GM23248 (cell line): ENCODE measurements at regions not wholly inside any gene's neighbourhood (a gene's known extent, or its start where the extent isn't known, plus 50 kb on each side); places are given as distances from the start of the nearest gene placed in this dataset.

Source experiments
- DNase-seq: peaks from one replicate; pipeline ENCODE4 v3.0.0-alpha.2; 2015
- H2AFZ ChIP-seq: fragments of 200-600 bp; sonication (generic); 2 replicates; pipeline ENCODE4 v1.6.1; 2016; ENCODE audit warnings: antibody characterized with exemption
- H3F3A ChIP-seq: fragments of 200-600 bp; sonication (generic); 2 replicates; pipeline ENCODE4 v1.6.1; 2016; ENCODE audit warnings: mild to moderate bottlenecking, antibody characterized with exemption, mixed run types; ENCODE audit not compliant: insufficient read depth
- H3K27ac ChIP-seq: fragments of 200-600 bp; sonication (generic); 2 replicates; pipeline ENCODE4 v1.5.1; 2016; ENCODE audit warnings: mild to moderate bottlenecking
- H3K27me3 ChIP-seq: fragments of 200-600 bp; sonication (generic); replicated peaks from 2 replicates; pipeline ENCODE4 v1.6.1; 2016; ENCODE audit warnings: mild to moderate bottlenecking; ENCODE audit not compliant: insufficient read depth
- H3K36me3 ChIP-seq: fragments of 200-600 bp; sonication (generic); 2 replicates; pipeline ENCODE4 v1.6.1; 2016; ENCODE audit warnings: low read depth, mild to moderate bottlenecking
- H3K4me1 ChIP-seq: fragments of 200-600 bp; sonication (generic); 2 replicates; pipeline ENCODE4 v1.6.1; 2016; ENCODE audit warnings: mild to moderate bottlenecking; ENCODE audit not compliant: insufficient read depth
- H3K4me2 ChIP-seq: fragments of 200-600 bp; sonication (generic); one replicate; pipeline ENCODE4 v1.6.1; 2016; ENCODE audit warnings: mild to moderate bottlenecking; ENCODE audit not compliant: unreplicated experiment
- H3K4me3 ChIP-seq: fragments of 200-600 bp; sonication (generic); 2 replicates; pipeline ENCODE4 v1.5.1; 2016; ENCODE audit warnings: mild to moderate bottlenecking
- H3K79me2 ChIP-seq: fragments of 200-600 bp; sonication (generic); 2 replicates; pipeline ENCODE4 v1.6.1; 2016; ENCODE audit warnings: mild to moderate bottlenecking; ENCODE audit not compliant: insufficient read depth
- H3K9ac ChIP-seq: fragments of 200-600 bp; sonication (generic); 2 replicates; pipeline ENCODE4 v1.6.1; 2016; ENCODE audit warnings: mild to moderate bottlenecking
- H3K9me2 ChIP-seq: fragments of 200-600 bp; sonication (generic); 2 replicates; pipeline ENCODE4 v1.6.1; 2016; ENCODE audit warnings: mixed run types, mild to moderate bottlenecking, moderate library complexity; ENCODE audit not compliant: insufficient read depth
- H3K9me3 ChIP-seq: fragments of 200-600 bp; sonication (generic); one replicate; pipeline ENCODE4 v1.6.1; 2017; ENCODE audit warnings: low read depth
- H4K20me1 ChIP-seq: fragments of 200-600 bp; sonication (generic); 2 replicates; pipeline ENCODE4 v1.6.0; 2016; ENCODE audit not compliant: insufficient read depth
- EZH2 ChIP-seq: fragments of 200-600 bp; sonication (generic); IDR thresholded peaks from 2 replicates; pipeline ENCODE4 v1.6.1; 2018; ENCODE audit warnings: antibody characterized with exemption, mild to moderate bottlenecking; ENCODE audit not compliant: insufficient read depth, poor library complexity, severe bottlenecking
- EZH2phosphoT487 ChIP-seq: fragments of 200-600 bp; sonication (generic); IDR thresholded peaks from 2 replicates; pipeline ENCODE4 v1.6.1; 2018; ENCODE audit warnings: antibody characterized with exemption, moderate library complexity, mild to moderate bottlenecking, low read depth; ENCODE audit not compliant: insufficient read depth
- WGBS, 2 experiments: methylation state at CpG; one replicate each; pipeline ENCODE4 v1.1.6; 2015 to 2017; ENCODE audit warnings: low lambda C conversion rate in 2 of 2, low coverage in 1 of 2; ENCODE audit errors: missing lambda C conversion rate in 2 of 2; 5-methylcytosine and 5-hydroxymethylcytosine counted together
- in situ Hi-C: fragments of 300-500 bp; cut with MboI; formaldehyde crosslinking; loops from 2 replicates; pipeline ENCODE4 v1.15.0; 2020

DNA sequence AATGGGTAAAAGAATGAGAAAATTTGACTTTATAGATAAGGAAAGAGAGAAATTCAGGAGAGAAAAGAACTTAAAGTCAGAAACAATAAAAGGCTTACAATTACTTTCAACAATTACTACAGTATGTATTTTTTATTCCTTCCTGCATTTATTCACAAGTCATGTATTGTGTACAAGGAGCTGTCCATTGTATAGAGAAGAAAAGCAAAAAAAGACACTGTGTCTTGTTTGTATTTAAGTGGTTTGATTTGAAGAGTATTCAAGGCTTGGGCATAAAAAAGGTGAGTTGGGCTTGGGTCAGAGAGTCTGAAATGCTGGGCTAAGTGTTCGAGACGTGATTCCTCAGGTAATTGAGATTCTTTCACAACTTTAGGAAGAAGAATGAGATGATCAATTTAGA is 394.2 kb upstream of the ROBO2 start:
- Histone ChIP-seq H3K27me3 (no peaks in the 10 kb centered on the region), H3K9me3 (no peaks in the 10 kb centered on the region), H3K4me1 (no peaks in the 10 kb centered on the region), H3K9me2 (no peaks in the 10 kb centered on the region), H3K4me2 (no peak overlapping the region), H3F3A (no peaks in the 10 kb centered on the region), H2AFZ (no peak overlapping the region), H3K27ac (no peak overlapping the region), H4K20me1 (no peaks in the 10 kb centered on the region), H3K79me2 (no peaks in the 10 kb centered on the region), H3K4me3 (no peak overlapping the region), H3K9ac (no peak overlapping the region), H3K36me3 (no peaks in the 10 kb centered on the region)
- 79 to 89% methylated on average over 2 of the region's 2 CpGs for WGBS, 2 experiments
- TF ChIP-seq EZH2 (no peak), EZH2phosphoT487 (no peak)
- no peak for DNase-seq
- in situ Hi-C loops = no loop called here

DNA sequence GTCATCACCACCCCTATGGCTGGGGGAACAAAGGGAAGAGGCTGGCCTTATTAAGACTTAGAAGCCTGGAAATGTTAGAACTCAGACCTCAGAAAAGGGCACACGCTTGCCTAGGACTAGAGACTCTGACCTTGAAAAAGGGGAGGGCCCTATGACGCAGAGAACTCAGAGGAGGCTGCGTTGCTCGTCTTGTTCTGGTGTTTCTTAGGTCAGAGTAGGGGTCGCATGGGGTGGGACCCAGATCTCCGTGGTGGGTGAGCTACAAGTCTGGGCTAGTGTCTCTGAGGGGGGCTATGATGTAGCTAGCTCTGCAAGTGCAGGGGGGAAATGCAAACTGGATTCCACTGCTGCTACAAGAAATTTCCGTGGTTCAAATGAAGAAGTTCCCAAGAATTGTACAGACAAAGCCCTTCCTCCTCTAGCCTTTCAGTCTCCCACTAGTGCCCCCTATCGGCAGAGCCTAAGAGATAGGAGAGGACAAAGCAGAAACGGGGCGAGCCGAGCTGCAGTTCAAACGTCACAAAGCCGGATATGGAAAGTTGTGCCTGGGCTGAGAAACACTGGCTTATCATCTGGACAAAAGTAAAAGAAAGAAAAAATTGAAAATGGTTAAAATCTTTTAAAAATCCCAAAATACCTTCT is 392.9 kb upstream of the ROBO2 start:
- Histone ChIP-seq H4K20me1 (no peaks in the 10 kb centered on the region), H3K4me2 (no peak overlapping the region), H3K9me2 (no peaks in the 10 kb centered on the region), H3K9ac (no peak overlapping the region), H3K4me3 (no peak overlapping the region), H3K36me3 (no peaks in the 10 kb centered on the region), H3K9me3 (no peaks in the 10 kb centered on the region), H3K27me3 (no peaks in the 10 kb centered on the region), H3F3A (no peaks in the 10 kb centered on the region), H3K27ac (no peak overlapping the region), H3K4me1 (no peaks in the 10 kb centered on the region), H3K79me2 (no peaks in the 10 kb centered on the region), H2AFZ (no peak overlapping the region)
- TF ChIP-seq EZH2 (no peak), EZH2phosphoT487 (no peak)
- no peak for DNase-seq
- WGBS, 2 experiments = 65 to 74% methylated on average over 13 of the region's 13 CpGs
- in situ Hi-C loops = no loop called here

DNA sequence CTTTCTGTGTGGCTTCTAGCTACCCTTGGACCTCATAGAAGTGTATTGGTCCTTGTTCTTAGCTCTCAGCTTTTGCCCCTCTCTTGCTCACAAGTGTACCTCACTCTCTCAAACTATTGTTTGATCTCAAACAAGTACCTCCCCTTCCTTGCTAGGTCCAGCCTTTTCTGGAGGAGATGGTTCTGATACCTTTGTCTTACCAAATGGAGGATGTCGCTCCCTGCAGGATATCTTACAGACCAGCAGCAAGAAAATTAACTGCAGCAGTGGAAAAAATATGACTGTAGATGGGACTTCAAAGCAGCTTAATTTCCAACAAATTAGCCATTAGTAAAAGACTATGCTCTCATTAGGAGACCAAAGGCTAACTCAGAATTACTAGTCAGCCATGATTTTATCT is 388.1 kb upstream of the ROBO2 start:
- Histone ChIP-seq H3K9ac (no peak overlapping the region), H3K27ac (no peak overlapping the region), H3K9me3 (no peaks in the 10 kb centered on the region), H3F3A (no peaks in the 10 kb centered on the region), H3K4me1 (no peaks in the 10 kb centered on the region), H3K79me2 (no peaks in the 10 kb centered on the region), H3K27me3 (no peaks in the 10 kb centered on the region), H3K4me2 (no peak overlapping the region), H2AFZ (no peak overlapping the region), H3K9me2 (no peaks in the 10 kb centered on the region), H3K4me3 (no peak overlapping the region), H3K36me3 (no peaks in the 10 kb centered on the region), H4K20me1 (no peaks in the 10 kb centered on the region)
- WGBS, 2 experiments = 50 to 62% methylated on average over 1 of the region's 1 CpG
- in situ Hi-C loops = no loop called here
- no peak for TF ChIP-seq EZH2
- no peak for TF ChIP-seq EZH2phosphoT487
- peak; percentile 5 for DNase-seq

DNA sequence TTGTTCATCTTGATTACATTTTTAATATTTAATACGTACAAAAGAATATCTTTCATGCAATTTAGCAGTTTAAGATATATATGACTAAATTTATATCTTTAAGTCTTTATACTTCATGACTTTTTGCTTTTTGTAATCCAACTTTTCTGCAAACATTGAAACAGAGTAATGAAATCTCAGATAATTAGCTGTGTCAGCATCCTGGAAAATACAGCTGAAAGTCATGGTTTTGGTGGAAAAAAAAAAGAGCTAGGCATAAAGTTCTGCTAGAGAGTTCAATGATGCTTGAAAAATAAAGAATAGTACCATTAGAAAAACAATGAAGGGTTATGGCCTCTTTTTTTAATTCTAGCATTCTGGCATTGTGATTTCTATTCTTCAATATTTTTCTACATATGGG is 387.4 kb upstream of the ROBO2 start:
- Histone ChIP-seq H4K20me1 (no peaks in the 10 kb centered on the region), H3K36me3 (no peaks in the 10 kb centered on the region), H3K4me3 (no peak overlapping the region), H3K27me3 (no peaks in the 10 kb centered on the region), H3K4me1 (no peaks in the 10 kb centered on the region), H3K4me2 (no peak overlapping the region), H3K9ac (no peak overlapping the region), H3K79me2 (no peaks in the 10 kb centered on the region), H3K9me2 (no peaks in the 10 kb centered on the region), H2AFZ (no peak overlapping the region), H3K9me3 (no peaks in the 10 kb centered on the region), H3F3A (no peaks in the 10 kb centered on the region), H3K27ac (no peak overlapping the region)
- DNase-seq = no peak
- in situ Hi-C loops = no loop called here
- TF ChIP-seq EZH2phosphoT487 (no peak), EZH2 (no peak)
- WGBS, 2 experiments = 47 to 63% methylated on average over 1 of the region's 1 CpG

DNA sequence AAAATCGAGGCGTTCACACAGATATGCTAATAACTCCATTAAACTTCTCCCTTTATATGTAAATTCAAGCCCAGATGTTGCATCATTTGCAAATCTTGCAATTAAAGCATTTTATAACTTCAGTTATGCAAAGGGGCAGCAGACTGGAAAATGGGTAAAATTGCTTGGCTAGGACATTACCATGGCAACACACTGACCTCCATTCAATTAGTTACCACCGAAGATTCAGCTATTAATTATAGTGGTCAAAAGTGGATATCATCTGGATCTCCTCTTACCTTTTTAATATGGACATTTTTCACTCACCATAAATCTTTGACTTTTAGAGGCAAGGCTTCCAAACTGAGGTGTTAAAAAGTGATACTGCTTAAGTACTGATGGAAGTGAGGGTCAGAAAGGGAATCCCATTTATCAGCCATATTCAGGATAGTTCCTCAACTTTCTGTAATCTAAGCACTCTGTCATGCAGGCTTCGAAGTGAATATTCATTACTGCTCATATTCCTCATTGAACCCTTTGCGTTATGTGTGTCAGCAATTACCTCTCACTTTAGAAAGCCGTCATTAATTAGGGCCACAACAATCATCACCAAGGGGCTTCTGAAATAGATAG is 386.2 kb upstream of the ROBO2 start:
- Histone ChIP-seq H3K79me2 (no peaks in the 10 kb centered on the region), H3K4me2 (no peak overlapping the region), H3K36me3 (no peaks in the 10 kb centered on the region), H3K9me2 (no peaks in the 10 kb centered on the region), H3K27ac (no peak overlapping the region), H3K27me3 (no peaks in the 10 kb centered on the region), H3K4me3 (no peak overlapping the region), H3F3A (no peaks in the 10 kb centered on the region), H2AFZ (no peak overlapping the region), H3K4me1 (no peaks in the 10 kb centered on the region), H4K20me1 (no peaks in the 10 kb centered on the region), H3K9ac (no peak overlapping the region), H3K9me3 (no peaks in the 10 kb centered on the region)
- in situ Hi-C loops = no loop called here
- WGBS, 2 experiments = 65 to 70% methylated on average over 6 of the region's 6 CpGs
- TF ChIP-seq EZH2 (no peak), EZH2phosphoT487 (no peak)
- no peak for DNase-seq
